DND-41 (cell line): ENCODE measurements at regions not wholly inside any gene's neighbourhood (a gene's known extent, or its start where the extent isn't known, plus 50 kb on each side); places are given as distances from the start of the nearest gene placed in this dataset.

Experiments
- CTCF ChIP-seq: IDR thresholded peaks from 2 replicates; pipeline ENCODE4 v1.5.1; 2012; ENCODE audit warnings: borderline replicate concordance, low read length, moderate library complexity, mild to moderate bottlenecking; ENCODE audit not compliant: poor library complexity, severe bottlenecking; ENCODE audit errors: extremely low read depth
- EZH2 ChIP-seq: IDR thresholded peaks from 3 replicates; pipeline ENCODE4 v1.6.1; 2012; ENCODE audit warnings: borderline replicate concordance, low read depth, mild to moderate bottlenecking, moderate library complexity, low read length, inconsistent platforms; ENCODE audit not compliant: severe bottlenecking

DNA sequence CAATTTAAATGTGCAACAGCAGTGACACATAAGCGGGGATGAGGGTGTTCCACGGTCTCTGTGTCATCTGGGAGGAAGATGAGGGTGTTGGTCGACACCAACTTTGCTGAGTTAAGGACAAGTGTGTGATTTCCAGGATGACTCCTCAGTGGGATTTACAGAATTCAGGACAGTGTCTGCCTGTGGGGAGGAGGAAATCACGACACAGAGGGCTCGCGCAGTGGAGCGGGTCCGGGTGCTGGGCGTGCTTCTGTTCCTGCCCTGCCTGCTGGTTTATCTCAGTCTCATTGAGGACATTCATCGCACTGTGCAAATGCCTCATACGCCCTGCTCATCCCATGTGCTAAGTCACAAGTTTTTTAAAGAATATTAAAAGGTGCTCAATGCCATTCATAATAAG is 73.7 kb upstream of the ADAMTS2 start:
- TF ChIP-seq CTCF (no peak), EZH2 (no peak)
